ENCODE measurements at regions not wholly inside any gene's neighbourhood (a gene's known extent, or its start where the extent isn't known, plus 50 kb on each side); places are given as distances from the start of the nearest gene placed in this dataset.

- TF ChIP-seq POLR2AphosphoS5 (IDR thresholded peaks at IDR 0.05; ENCODE audit: low read depth, low read length) (no peak), POLR2A (IDR thresholded peaks at IDR 0.05; ENCODE audit: low read depth, low read length) (no peak), TAF1 (IDR thresholded peaks at IDR 0.05; ENCODE audit: borderline replicate concordance, low read depth, low read length) (no peak)
Measured at GRCh38 chr14:105888784-105889665, 362.6 kb downstream of the TMEM121 start.
